ENCODE measurements at regions not wholly inside any gene's neighbourhood (a gene's known extent, or its start where the extent isn't known, plus 50 kb on each side); places are given as distances from the start of the nearest gene placed in this dataset.

GRCh38 chr14:40986655-40987054 is 620.0 kb upstream of the LRFN5 start:
- H3K27ac ChIP-seq (ENCODE audit: low read depth, low read length), result no peak overlapping the region
- H4K20me1 ChIP-seq (ENCODE audit: low read depth, low read length), result no peaks in the 10 kb centered on the region
- H3K4me3 ChIP-seq (ENCODE audit: insufficient read depth, low read length, poor library complexity, severe bottlenecking), result no peak overlapping the region
- no peaks in the 10 kb centered on the region for H3K36me3 ChIP-seq (ENCODE audit: low read length)
- no peaks in the 10 kb centered on the region for H3K27me3 ChIP-seq (ENCODE audit: low read length)
- H3K9me3 ChIP-seq (ENCODE audit: insufficient read depth, low read length), result no peaks in the 10 kb centered on the region
- H3K9ac ChIP-seq (ENCODE audit: low read length), result no peak overlapping the region
- H3K4me2 ChIP-seq (ENCODE audit: low read depth, low read length, poor library complexity, severe bottlenecking), result no peak overlapping the region
- no peaks in the 10 kb centered on the region for H3K79me2 ChIP-seq (ENCODE audit: insufficient read depth, low read length)
- TF ChIP-seq, protein P1, sequence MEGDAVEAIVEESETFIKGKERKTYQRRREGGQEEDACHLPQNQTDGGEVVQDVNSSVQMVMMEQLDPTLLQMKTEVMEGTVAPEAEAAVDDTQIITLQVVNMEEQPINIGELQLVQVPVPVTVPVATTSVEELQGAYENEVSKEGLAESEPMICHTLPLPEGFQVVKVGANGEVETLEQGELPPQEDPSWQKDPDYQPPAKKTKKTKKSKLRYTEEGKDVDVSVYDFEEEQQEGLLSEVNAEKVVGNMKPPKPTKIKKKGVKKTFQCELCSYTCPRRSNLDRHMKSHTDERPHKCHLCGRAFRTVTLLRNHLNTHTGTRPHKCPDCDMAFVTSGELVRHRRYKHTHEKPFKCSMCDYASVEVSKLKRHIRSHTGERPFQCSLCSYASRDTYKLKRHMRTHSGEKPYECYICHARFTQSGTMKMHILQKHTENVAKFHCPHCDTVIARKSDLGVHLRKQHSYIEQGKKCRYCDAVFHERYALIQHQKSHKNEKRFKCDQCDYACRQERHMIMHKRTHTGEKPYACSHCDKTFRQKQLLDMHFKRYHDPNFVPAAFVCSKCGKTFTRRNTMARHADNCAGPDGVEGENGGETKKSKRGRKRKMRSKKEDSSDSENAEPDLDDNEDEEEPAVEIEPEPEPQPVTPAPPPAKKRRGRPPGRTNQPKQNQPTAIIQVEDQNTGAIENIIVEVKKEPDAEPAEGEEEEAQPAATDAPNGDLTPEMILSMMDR (IDR thresholded peaks at IDR 0.05; ENCODE audit: insufficient read depth, low read length, poor library complexity, severe bottlenecking), result no peak
- TF ChIP-seq EZH2phosphoT487 (conservative IDR thresholded peaks at IDR 0.05; ENCODE audit: low read length), result no peak
- no peak overlapping the region for H2AFZ ChIP-seq (ENCODE audit: low read depth, low read length, severe bottlenecking)
- no peaks in the 10 kb centered on the region for H3K9me2 ChIP-seq (replicated peaks; ENCODE audit: insufficient read depth, low read length)
- H3F3A ChIP-seq (ENCODE audit: insufficient read depth), result no peaks in the 10 kb centered on the region

DNA sequence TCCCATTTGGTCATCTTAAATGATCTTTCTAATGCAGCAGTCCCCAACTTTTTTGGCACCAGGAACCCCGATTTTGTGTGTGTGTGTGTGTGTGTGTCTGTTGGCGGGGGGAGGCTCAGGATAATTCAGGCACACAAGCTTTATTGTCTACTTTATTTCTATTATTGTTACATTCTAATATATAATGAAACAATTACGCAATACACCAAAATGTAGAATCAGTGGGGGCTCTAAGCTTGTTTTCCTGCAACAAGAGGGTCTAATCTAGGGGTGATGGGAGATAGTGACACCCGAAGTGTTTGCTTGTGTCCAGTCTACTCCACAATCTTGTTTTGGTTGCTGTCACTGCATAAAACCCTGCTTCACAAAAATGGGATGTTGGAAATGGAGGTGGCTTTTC is 621.1 kb upstream of the LRFN5 start:
- no peak overlapping the region for H3K27ac ChIP-seq (ENCODE audit: low read depth, low read length)
- no peaks in the 10 kb centered on the region for H3F3A ChIP-seq (ENCODE audit: insufficient read depth)
- no peaks in the 10 kb centered on the region for H3K27me3 ChIP-seq (ENCODE audit: low read length)
- H2AFZ ChIP-seq (ENCODE audit: low read depth, low read length, severe bottlenecking), result no peak overlapping the region
- no peak overlapping the region for H3K9ac ChIP-seq (ENCODE audit: low read length)
- H3K79me2 ChIP-seq (ENCODE audit: insufficient read depth, low read length), result no peaks in the 10 kb centered on the region
- no peak overlapping the region for H3K4me2 ChIP-seq (ENCODE audit: low read depth, low read length, poor library complexity, severe bottlenecking)
- H3K9me3 ChIP-seq (ENCODE audit: insufficient read depth, low read length), result no peaks in the 10 kb centered on the region
- no peaks in the 10 kb centered on the region for H3K36me3 ChIP-seq (ENCODE audit: low read length)
- no peak overlapping the region for H3K4me3 ChIP-seq (ENCODE audit: insufficient read depth, low read length, poor library complexity, severe bottlenecking)
- H4K20me1 ChIP-seq (ENCODE audit: low read depth, low read length), result no peaks in the 10 kb centered on the region
- no peaks in the 10 kb centered on the region for H3K9me2 ChIP-seq (replicated peaks; ENCODE audit: insufficient read depth, low read length)
- TF ChIP-seq, protein P1 (IDR thresholded peaks at IDR 0.05; ENCODE audit: insufficient read depth, low read length, poor library complexity, severe bottlenecking), result no peak
- no peak for TF ChIP-seq EZH2phosphoT487 (conservative IDR thresholded peaks at IDR 0.05; ENCODE audit: low read length)

GRCh38 chr14:40983604-40984003 is 623.1 kb upstream of the LRFN5 start:
- Histone ChIP-seq H3K27me3 (ENCODE audit: low read length) (no peaks in the 10 kb centered on the region), H4K20me1 (ENCODE audit: low read depth, low read length) (no peaks in the 10 kb centered on the region), H2AFZ (ENCODE audit: low read depth, low read length, severe bottlenecking) (peak overlapping the region; percentile 18), H3K27ac (ENCODE audit: low read depth, low read length) (no peak overlapping the region), H3F3A (ENCODE audit: insufficient read depth) (no peaks in the 10 kb centered on the region), H3K79me2 (ENCODE audit: insufficient read depth, low read length) (no peaks in the 10 kb centered on the region), H3K9me2 (replicated peaks; ENCODE audit: insufficient read depth, low read length) (no peaks in the 10 kb centered on the region), H3K9me3 (ENCODE audit: insufficient read depth, low read length) (no peaks in the 10 kb centered on the region), H3K9ac (ENCODE audit: low read length) (no peak overlapping the region), H3K36me3 (ENCODE audit: low read length) (no peaks in the 10 kb centered on the region), H3K4me2 (ENCODE audit: low read depth, low read length, poor library complexity, severe bottlenecking) (no peak overlapping the region), H3K4me3 (ENCODE audit: insufficient read depth, low read length, poor library complexity, severe bottlenecking) (no peak overlapping the region)
- TF ChIP-seq, protein P1 (IDR thresholded peaks at IDR 0.05; ENCODE audit: insufficient read depth, low read length, poor library complexity, severe bottlenecking), result no peak
- TF ChIP-seq EZH2phosphoT487 (conservative IDR thresholded peaks at IDR 0.05; ENCODE audit: low read length), result no peak
